Lung microvascular endothelial cell (primary cell): ENCODE measurements at regions not wholly inside any gene's neighbourhood (a gene's known extent, or its start where the extent isn't known, plus 50 kb on each side); places are given as distances from the start of the nearest gene placed in this dataset.
"Not testable (repeated sequence)": the region's sequence is repeated elsewhere in the genome, so short reads cannot be mapped to it uniquely, and the experiment has no call there.

Experiments
- DNase-seq, 2 donors: peaks; one replicate each; pipeline versions ENCODE4 v3.0.0 to v3.0.0-alpha.2; 2010; ENCODE audit warnings: low read depth in 2 of 2

GRCh38 chr14:35944847-35945246 lies 118.7 kb downstream of the BRMS1L start:
- DNase-seq = no peak

GRCh38 chr14:35940291-35940690 lies 114.2 kb downstream of the BRMS1L start:
- no peak for DNase-seq

- no peak for DNase-seq
Observed at GRCh38 chr14:35938770-35939169, 112.6 kb downstream of the BRMS1L start.

- DNase-seq = no peak
Observed at GRCh38 chr14:35934499-35934898, 108.4 kb downstream of the BRMS1L start.

GRCh38 chr14:35932659-35933159 lies 106.6 kb downstream of the BRMS1L start:
- DNase-seq = no peak

GRCh38 chr14:35932136-35932535 lies 106.0 kb downstream of the BRMS1L start:
- DNase-seq = no peak

GRCh38 chr14:35931346-35931745 lies 105.2 kb downstream of the BRMS1L start:
- no peak for DNase-seq

- no peak for DNase-seq
Observed at GRCh38 chr14:35929186-35929585, 103.0 kb downstream of the BRMS1L start.

- no peak for DNase-seq
Observed at GRCh38 chr14:35927727-35928126, 101.6 kb downstream of the BRMS1L start.

- DNase-seq = no peak
Observed at GRCh38 chr14:35925319-35925718, 99.2 kb downstream of the BRMS1L start.

GRCh38 chr14:35922590-35922989 lies 96.5 kb downstream of the BRMS1L start:
- DNase-seq = not testable (repeated sequence)

GRCh38 chr14:35921745-35922144 lies 95.6 kb downstream of the BRMS1L start:
- DNase-seq = no peak
